Omental fat pad (tissue), 3 donors: ENCODE measurements at regions not wholly inside any gene's neighbourhood (a gene's known extent, or its start where the extent isn't known, plus 50 kb on each side); places are given as distances from the start of the nearest gene placed in this dataset.

Experiments used
- ATAC-seq: fragments of 150-250 bp; one replicate; pipeline ENCODE4 v1.9.1; 2016; ENCODE audit warnings: mild to moderate bottlenecking, moderate library complexity; ENCODE audit not compliant: low FRiP score
- DNase-seq: peaks from one replicate; pipeline ENCODE4 v3.0.0-alpha.2; 2019; ENCODE audit warnings: low spot score
- TF ChIP-seq, protein P1 (sequence below), 3 donors: fragments of 450-650 bp; IDR thresholded peaks; one replicate each; pipeline ENCODE4 v1.5.1; 2016 to 2017; ENCODE audit warnings: antibody characterized with exemption in 3 of 3, mild to moderate bottlenecking in 3 of 3, moderate library complexity in 2 of 3

- DNase-seq = no peak
- ATAC-seq = no peak
- TF ChIP-seq, protein P1, sequence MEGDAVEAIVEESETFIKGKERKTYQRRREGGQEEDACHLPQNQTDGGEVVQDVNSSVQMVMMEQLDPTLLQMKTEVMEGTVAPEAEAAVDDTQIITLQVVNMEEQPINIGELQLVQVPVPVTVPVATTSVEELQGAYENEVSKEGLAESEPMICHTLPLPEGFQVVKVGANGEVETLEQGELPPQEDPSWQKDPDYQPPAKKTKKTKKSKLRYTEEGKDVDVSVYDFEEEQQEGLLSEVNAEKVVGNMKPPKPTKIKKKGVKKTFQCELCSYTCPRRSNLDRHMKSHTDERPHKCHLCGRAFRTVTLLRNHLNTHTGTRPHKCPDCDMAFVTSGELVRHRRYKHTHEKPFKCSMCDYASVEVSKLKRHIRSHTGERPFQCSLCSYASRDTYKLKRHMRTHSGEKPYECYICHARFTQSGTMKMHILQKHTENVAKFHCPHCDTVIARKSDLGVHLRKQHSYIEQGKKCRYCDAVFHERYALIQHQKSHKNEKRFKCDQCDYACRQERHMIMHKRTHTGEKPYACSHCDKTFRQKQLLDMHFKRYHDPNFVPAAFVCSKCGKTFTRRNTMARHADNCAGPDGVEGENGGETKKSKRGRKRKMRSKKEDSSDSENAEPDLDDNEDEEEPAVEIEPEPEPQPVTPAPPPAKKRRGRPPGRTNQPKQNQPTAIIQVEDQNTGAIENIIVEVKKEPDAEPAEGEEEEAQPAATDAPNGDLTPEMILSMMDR (IDR thresholded peaks at IDR 0.05) = no peak
These were observed 317.0 kb upstream of the MPDZ start for GRCh38 chr9:13596383-13596970.

DNA sequence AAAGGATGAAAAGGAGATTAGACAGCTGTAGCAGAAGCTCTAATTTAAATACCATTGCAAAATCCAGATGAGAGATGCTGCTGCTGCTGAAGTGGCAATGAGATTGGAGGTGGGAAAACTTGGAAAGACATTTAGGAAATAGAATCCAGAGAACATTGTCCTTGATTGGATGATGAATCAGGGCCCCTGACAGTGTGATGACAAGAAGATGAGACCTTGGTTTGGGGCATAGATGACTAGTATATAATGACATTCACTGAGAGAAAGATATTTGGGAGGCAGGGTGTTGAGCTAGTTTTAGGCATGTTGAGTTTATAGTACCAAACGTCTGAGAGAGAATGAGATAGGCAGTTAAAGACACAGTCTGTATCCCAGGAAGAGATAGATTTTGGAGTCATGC is 311.5 kb upstream of the MPDZ start:
- ATAC-seq (no peak), DNase-seq (no peak)
- TF ChIP-seq, protein P1 (IDR thresholded peaks at IDR 0.05) = no peak

DNA sequence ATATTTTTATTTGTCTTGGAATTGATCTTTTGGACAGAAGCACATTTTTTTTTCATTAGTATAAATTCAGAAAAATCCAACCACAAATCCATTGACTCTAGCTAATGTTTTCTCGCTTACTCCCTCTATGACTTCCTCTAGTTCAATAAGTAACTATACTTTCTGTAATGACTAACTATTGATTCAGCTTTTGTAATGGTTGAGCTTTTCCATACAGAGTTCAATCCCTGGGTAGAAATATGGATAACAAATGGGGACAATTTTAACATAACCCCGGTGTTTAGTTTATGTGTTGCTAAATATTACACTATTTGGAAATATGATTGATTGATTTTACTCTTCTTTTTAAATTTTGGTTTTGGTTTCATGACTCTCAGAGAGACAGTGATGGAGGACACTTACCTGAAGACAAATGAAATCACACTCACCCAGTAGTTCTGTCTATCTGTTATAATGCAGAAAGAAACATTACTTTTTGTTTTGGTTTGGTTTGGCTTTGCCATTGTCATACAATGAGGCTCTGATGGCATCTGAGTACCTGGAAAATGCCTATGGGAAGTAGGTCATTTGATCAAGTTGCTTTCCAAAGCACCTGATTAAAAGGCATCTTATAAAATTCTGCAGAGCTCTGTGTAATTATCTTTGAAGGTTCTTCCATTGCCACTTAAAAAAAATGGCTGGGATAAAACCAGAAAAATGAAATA is 309.7 kb upstream of the MPDZ start:
- no peak for ATAC-seq
- no peak for DNase-seq
- TF ChIP-seq, protein P1 (IDR thresholded peaks at IDR 0.05) = no peak

DNA sequence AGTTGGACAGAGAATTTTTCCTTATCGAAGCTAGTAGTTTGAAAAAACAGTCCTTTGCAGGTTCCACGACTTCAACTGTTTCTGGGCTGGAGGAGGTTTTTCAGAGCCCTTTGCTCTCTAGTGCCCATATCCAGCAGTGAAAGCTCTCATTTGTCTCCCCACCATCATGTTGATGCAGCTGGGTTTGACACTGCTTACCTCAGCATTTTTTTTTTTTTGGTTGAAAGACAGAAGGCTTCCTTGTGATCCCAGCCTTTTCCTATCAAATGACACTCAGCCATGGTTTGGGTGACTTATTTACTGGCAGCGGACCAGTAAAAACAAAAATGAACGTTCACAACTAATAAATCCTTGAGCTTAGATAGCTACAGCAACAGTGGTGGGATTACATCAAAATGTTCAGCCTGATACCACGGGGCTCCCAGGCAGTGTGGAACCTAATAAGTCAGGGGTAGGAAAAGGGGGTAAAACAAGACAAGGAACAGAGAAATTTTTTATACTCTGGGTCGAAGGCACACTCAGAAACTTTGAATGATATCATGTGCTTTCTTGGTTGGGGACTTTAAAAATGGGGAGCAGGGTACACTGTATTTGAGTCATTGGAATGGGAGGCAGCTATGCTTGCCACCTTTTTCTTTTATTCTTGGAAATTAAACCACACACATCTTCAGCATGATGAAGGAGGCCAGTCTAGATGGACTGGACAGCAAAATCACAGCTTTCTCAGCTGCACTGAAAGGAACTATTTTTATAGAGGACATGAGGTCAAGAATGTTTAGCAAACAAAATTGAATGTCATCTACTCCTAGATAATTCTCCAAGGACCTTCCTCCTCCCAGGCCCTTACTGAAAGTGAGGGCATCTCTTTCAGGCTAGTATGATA is 308.9 kb upstream of the MPDZ start:
- ATAC-seq = no peak
- no peak for DNase-seq
- TF ChIP-seq, protein P1 (IDR thresholded peaks at IDR 0.05) = no peak

- no peak for ATAC-seq
- DNase-seq = no peak
- TF ChIP-seq, protein P1 (IDR thresholded peaks at IDR 0.05) = no peak
These were observed 308.1 kb upstream of the MPDZ start for GRCh38 chr9:13587571-13587970.

DNA sequence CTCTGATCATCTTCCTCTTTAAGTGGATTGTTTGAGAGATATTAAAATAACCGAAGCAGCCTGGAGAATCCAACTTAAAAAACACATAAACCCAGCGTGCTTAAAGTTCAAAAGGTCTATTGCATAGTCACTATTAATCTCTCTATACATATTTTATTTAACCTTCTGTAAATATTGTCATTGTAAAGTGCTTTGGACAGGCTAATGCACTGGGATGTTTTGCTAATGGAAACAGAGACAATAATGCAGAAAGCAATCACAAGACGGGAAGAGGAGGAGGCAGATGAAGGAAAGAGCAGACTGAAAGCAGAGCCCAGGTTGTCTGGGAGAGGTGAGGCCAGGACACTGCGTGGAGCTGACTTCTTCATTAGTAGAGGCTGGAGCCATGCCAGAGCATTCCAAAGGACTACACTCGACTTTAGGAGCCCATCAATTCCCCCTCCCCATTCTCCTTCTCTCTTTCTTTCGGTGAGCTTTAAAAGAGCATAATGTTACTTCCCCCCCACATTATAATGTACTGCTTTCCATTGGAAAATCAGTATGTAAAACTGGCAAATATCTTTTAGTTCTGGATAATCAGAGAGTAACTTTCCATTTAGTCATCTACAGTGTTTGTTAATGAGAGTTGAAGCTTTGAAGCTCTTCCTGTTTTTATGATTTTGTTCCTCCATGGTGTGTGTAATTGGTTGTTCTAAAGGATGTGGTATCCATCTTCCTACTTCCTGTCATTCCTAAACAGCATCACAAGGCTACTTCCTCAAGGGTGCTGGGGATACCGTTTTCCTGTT is 307.3 kb upstream of the MPDZ start:
- TF ChIP-seq, protein P1 (IDR thresholded peaks at IDR 0.05) = no peak
- ATAC-seq = peak; percentile 43
- DNase-seq = no peak
